ENCODE measurements at regions not wholly inside any gene's neighbourhood (a gene's known extent, or its start where the extent isn't known, plus 50 kb on each side); places are given as distances from the start of the nearest gene placed in this dataset.

GRCh38 chr10:10844251-10844650, 173.4 kb upstream of the CELF2 start:
- TF ChIP-seq, protein P1, sequence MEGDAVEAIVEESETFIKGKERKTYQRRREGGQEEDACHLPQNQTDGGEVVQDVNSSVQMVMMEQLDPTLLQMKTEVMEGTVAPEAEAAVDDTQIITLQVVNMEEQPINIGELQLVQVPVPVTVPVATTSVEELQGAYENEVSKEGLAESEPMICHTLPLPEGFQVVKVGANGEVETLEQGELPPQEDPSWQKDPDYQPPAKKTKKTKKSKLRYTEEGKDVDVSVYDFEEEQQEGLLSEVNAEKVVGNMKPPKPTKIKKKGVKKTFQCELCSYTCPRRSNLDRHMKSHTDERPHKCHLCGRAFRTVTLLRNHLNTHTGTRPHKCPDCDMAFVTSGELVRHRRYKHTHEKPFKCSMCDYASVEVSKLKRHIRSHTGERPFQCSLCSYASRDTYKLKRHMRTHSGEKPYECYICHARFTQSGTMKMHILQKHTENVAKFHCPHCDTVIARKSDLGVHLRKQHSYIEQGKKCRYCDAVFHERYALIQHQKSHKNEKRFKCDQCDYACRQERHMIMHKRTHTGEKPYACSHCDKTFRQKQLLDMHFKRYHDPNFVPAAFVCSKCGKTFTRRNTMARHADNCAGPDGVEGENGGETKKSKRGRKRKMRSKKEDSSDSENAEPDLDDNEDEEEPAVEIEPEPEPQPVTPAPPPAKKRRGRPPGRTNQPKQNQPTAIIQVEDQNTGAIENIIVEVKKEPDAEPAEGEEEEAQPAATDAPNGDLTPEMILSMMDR (conservative IDR thresholded peaks at IDR 0.05): no peak
- no peak for TF ChIP-seq EZH2 (IDR thresholded peaks at IDR 0.05; ENCODE audit: low read depth)
